ENCODE measurements at regions not wholly inside any gene's neighbourhood (a gene's known extent, or its start where the extent isn't known, plus 50 kb on each side); places are given as distances from the start of the nearest gene placed in this dataset.

DNA sequence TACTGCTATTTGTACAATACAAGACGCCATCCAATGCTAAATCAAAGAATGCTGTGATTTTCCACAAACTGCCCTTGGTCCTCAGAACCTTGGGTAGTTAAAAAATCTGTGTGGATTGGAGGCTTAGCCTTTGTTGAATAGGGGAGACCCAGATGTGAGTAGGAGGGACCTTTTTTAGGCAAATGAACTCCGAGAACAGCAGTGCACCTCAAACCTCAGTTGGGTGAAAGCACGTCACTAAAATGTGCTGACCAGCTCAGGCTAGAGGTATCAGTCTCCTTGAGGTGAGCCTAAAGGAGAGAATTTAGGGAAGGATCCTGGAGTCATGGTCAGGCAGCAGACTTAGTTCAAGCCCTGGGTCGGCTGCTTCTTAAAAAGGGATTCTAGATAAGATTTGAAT, 200.7 kb downstream of the SOX2 start:
- TF ChIP-seq POLR2AphosphoS5 (IDR thresholded peaks at IDR 0.05; ENCODE audit: insufficient read depth in 1 of 2, low read depth in 1 of 2) (no peak), POLR2A (IDR thresholded peaks at IDR 0.05) (no peak)
- TF ChIP-seq, protein P1, sequence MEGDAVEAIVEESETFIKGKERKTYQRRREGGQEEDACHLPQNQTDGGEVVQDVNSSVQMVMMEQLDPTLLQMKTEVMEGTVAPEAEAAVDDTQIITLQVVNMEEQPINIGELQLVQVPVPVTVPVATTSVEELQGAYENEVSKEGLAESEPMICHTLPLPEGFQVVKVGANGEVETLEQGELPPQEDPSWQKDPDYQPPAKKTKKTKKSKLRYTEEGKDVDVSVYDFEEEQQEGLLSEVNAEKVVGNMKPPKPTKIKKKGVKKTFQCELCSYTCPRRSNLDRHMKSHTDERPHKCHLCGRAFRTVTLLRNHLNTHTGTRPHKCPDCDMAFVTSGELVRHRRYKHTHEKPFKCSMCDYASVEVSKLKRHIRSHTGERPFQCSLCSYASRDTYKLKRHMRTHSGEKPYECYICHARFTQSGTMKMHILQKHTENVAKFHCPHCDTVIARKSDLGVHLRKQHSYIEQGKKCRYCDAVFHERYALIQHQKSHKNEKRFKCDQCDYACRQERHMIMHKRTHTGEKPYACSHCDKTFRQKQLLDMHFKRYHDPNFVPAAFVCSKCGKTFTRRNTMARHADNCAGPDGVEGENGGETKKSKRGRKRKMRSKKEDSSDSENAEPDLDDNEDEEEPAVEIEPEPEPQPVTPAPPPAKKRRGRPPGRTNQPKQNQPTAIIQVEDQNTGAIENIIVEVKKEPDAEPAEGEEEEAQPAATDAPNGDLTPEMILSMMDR (IDR thresholded peaks at IDR 0.05): no peak

Measured in vagina (tissue), 2 donors.